Hematopoietic multipotent progenitor cell treated with erythropoietin and hydrocortisone succinate and interleukin-3 and kit ligand, for 15 days (in vitro differentiated cells): ENCODE measurements at regions not wholly inside any gene's neighbourhood (a gene's known extent, or its start where the extent isn't known, plus 50 kb on each side); places are given as distances from the start of the nearest gene placed in this dataset.
"Not testable (repeated sequence)": the region's sequence is repeated elsewhere in the genome, so short reads cannot be mapped to it uniquely, and the experiment has no call there.

Experiments
- DNase-seq: peaks from one replicate; pipeline ENCODE4 v3.0.0-alpha.2; 2015; ENCODE audit warnings: low spot score

- no peak for DNase-seq
Measured at GRCh38 chr16:7278636-7279035, 54.0 kb upstream of the RBFOX1 start.

- no peak for DNase-seq
Measured at GRCh38 chr16:7272567-7273158, 60.0 kb upstream of the RBFOX1 start.

- no peak for DNase-seq
Measured at GRCh38 chr16:7271486-7271885, 61.2 kb upstream of the RBFOX1 start.

GRCh38 chr16:7270823-7271222 lies 61.8 kb upstream of the RBFOX1 start:
- no peak for DNase-seq

- DNase-seq: no peak
Measured at GRCh38 chr16:7270006-7270405, 62.6 kb upstream of the RBFOX1 start.

GRCh38 chr16:7268182-7268581 lies 64.5 kb upstream of the RBFOX1 start:
- DNase-seq: peak; percentile 5

- DNase-seq: no peak
Measured at GRCh38 chr16:7257016-7257415, 75.6 kb upstream of the RBFOX1 start.

GRCh38 chr16:7246578-7246977 lies 86.1 kb upstream of the RBFOX1 start:
- no peak for DNase-seq

GRCh38 chr16:7239547-7239946 lies 93.1 kb upstream of the RBFOX1 start:
- DNase-seq: no peak

- no peak for DNase-seq
Measured at GRCh38 chr16:7236824-7237410, 95.7 kb upstream of the RBFOX1 start.

- DNase-seq: no peak
Measured at GRCh38 chr16:7233975-7234374, 98.7 kb upstream of the RBFOX1 start.

- no peak for DNase-seq
Measured at GRCh38 chr16:7231762-7232161, 100.9 kb upstream of the RBFOX1 start.

GRCh38 chr16:7229433-7230218 lies 103.0 kb upstream of the RBFOX1 start:
- not testable (repeated sequence) for DNase-seq

- no peak for DNase-seq
Measured at GRCh38 chr16:7227229-7227721, 105.4 kb upstream of the RBFOX1 start.

GRCh38 chr16:7221157-7221556 lies 111.5 kb upstream of the RBFOX1 start:
- no peak for DNase-seq

GRCh38 chr16:7218936-7219335 lies 113.7 kb upstream of the RBFOX1 start:
- no peak for DNase-seq

- no peak for DNase-seq
Measured at GRCh38 chr16:7217797-7218196, 114.8 kb upstream of the RBFOX1 start.

GRCh38 chr16:7216719-7217118 lies 115.9 kb upstream of the RBFOX1 start:
- DNase-seq: no peak

GRCh38 chr16:7211781-7212180 lies 120.9 kb upstream of the RBFOX1 start:
- DNase-seq: no peak

GRCh38 chr16:7209598-7209997 lies 123.0 kb upstream of the RBFOX1 start:
- no peak for DNase-seq

GRCh38 chr16:7206469-7206868 lies 126.2 kb upstream of the RBFOX1 start:
- no peak for DNase-seq

GRCh38 chr16:7200320-7200719 lies 132.3 kb upstream of the RBFOX1 start:
- DNase-seq: no peak

GRCh38 chr16:7185689-7186088 lies 147.0 kb upstream of the RBFOX1 start:
- DNase-seq: no peak
